Kidney capillary endothelial cell (primary cell): ENCODE measurements at regions not wholly inside any gene's neighbourhood (a gene's known extent, or its start where the extent isn't known, plus 50 kb on each side); places are given as distances from the start of the nearest gene placed in this dataset.
"Not testable (repeated sequence)": the region's sequence is repeated elsewhere in the genome, so short reads cannot be mapped to it uniquely, and the experiment has no call there.

Source experiments
- DNase-seq: peaks from one replicate; pipeline ENCODE4 v3.0.0-alpha.2; 2018; ENCODE audit warnings: low spot score

GRCh38 chr15:69684823-69685222, 232.2 kb downstream of the RPLP1 start:
- not testable (repeated sequence) for DNase-seq

- no peak for DNase-seq
Measured at GRCh38 chr15:69685512-69686452, 233.2 kb downstream of the RPLP1 start.

- no peak for DNase-seq
Measured at GRCh38 chr15:69686626-69687025, 234.0 kb downstream of the RPLP1 start.

- no peak for DNase-seq
Measured at GRCh38 chr15:69689133-69689532, 236.5 kb downstream of the RPLP1 start.

- no peak for DNase-seq
Measured at GRCh38 chr15:69691307-69692015, 238.8 kb downstream of the RPLP1 start.

GRCh38 chr15:69692342-69692741, 239.7 kb downstream of the RPLP1 start:
- DNase-seq = no peak

- no peak for DNase-seq
Measured at GRCh38 chr15:69693059-69693458, 240.4 kb downstream of the RPLP1 start.

- DNase-seq = no peak
Measured at GRCh38 chr15:69696946-69697345, 244.3 kb downstream of the RPLP1 start.

- DNase-seq = no peak
Measured at GRCh38 chr15:69697916-69698315, 245.3 kb downstream of the RPLP1 start.

GRCh38 chr15:69699096-69699495, 246.5 kb downstream of the RPLP1 start:
- DNase-seq = no peak

GRCh38 chr15:69700380-69700779, 247.8 kb downstream of the RPLP1 start:
- no peak for DNase-seq

GRCh38 chr15:69701198-69701597, 248.6 kb downstream of the RPLP1 start:
- DNase-seq = no peak

GRCh38 chr15:69703532-69704187, 251.0 kb downstream of the RPLP1 start:
- no peak for DNase-seq

- DNase-seq = no peak
Measured at GRCh38 chr15:69704229-69704628, 251.6 kb downstream of the RPLP1 start.

- no peak for DNase-seq
Measured at GRCh38 chr15:69704700-69705099, 252.1 kb downstream of the RPLP1 start.

- no peak for DNase-seq
Measured at GRCh38 chr15:69706353-69707097, 253.9 kb downstream of the RPLP1 start.

- DNase-seq = not testable (repeated sequence)
Measured at GRCh38 chr15:69707241-69707640, 254.6 kb downstream of the RPLP1 start.

GRCh38 chr15:69708436-69709122, 256.0 kb downstream of the RPLP1 start:
- not testable (repeated sequence) for DNase-seq

- DNase-seq = no peak
Measured at GRCh38 chr15:69712991-69713390, 260.4 kb downstream of the RPLP1 start.

GRCh38 chr15:69713726-69714559, 261.3 kb downstream of the RPLP1 start:
- no peak for DNase-seq
